ENCODE measurements at regions not wholly inside any gene's neighbourhood (a gene's known extent, or its start where the extent isn't known, plus 50 kb on each side); places are given as distances from the start of the nearest gene placed in this dataset.
A peak's percentile ranks its signal among the peaks of the same experiment; 100 is the strongest.

DNA sequence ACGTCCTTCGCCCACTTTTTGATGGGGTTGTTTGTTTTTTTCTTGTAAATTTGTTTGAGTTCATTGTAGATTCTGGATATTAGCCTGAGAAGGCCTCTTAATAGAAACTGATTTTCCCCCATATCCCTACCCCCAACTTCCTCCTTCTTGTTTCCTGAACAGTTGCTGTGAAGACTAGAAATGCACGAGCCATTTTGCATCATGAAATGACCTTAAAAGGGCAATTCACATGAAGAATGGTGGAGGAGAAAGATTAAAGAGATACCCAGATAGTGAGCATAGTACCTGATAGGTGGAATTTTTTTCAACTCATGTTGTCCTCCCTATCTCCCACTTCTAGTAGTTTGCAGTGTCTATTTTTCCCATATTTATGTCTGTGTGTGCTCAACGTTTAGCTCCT, 55.2 kb upstream of the KCNH8 start:
- Mint-ChIP-seq H3K9me3 (peaks cover 0 to 10% (median 2%) of the 10 kb centered on the region in 8 donors), H3K27me3 (no peaks in the 10 kb centered on the region), H3K4me3 (no peak overlapping the region), H3K36me3 (no peaks in the 10 kb centered on the region), H3K4me1 (no peaks in the 10 kb centered on the region), H3K27ac (no peak overlapping the region)
- Histone ChIP-seq H3K36me3 (ENCODE audit: insufficient read depth, low read length) (no peaks in the 10 kb centered on the region), H3K27me3 (ENCODE audit: insufficient read depth, low read length) (no peaks in the 10 kb centered on the region), H3K4me1 (ENCODE audit: insufficient read depth, low read length) (no peaks in the 10 kb centered on the region), H3K9me3 (ENCODE audit: control insufficient read depth in 1 of 2, low read length in 2 of 2) (no peaks in the 10 kb centered on the region), H3K27ac (ENCODE audit: low read depth, low read length) (no peak overlapping the region), H3K4me3 (ENCODE audit: low read length in 2 of 2) (no peak overlapping the region)
- intact Hi-C loops (cut with micrococcal nuclease): no loop called here
- DNase-seq: no peak
- POLR2A ChIA-PET (ENCODE audit: partially characterized antibody): no interaction called here
- CTCF ChIA-PET (ENCODE audit: partially characterized antibody): no interaction called here

DNA sequence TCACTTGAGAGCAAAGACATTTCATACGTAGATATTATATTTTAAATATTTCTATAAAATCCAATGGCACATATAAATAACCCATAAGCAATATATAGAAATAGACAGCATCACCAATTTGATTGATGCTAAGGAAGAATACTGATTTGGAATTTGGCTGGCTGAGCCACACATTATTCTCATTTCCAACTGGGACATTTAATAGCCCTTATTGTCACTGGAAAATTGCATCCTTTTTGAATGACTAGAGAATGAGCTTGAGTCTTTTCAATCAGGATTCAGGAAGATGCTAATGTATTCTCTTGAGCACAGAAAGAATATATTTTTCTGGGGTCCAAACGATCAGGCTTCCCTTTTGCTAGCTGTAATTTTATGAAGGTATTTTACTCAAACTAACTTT, 70.9 kb upstream of the KCNH8 start:
- DNase-seq: no peak
- ChIA-PET POLR2A (ENCODE audit: partially characterized antibody) (no interaction called here), CTCF (ENCODE audit: partially characterized antibody) (no interaction called here)
- Mint-ChIP-seq H3K36me3 (no peaks in the 10 kb centered on the region), H3K4me3 (no peak overlapping the region), H3K27ac (no peak overlapping the region), H3K27me3 (peaks cover 2 to 14% of the 10 kb centered on the region in 2 donors), H3K9me3 (peaks cover 0 to 4% (median under 1%) of the 10 kb centered on the region in 8 donors), H3K4me1 (peaks cover 0 to 2% (median 0%) of the 10 kb centered on the region in 4 donors)
- Histone ChIP-seq H3K4me1 (ENCODE audit: insufficient read depth, low read length) (no peaks in the 10 kb centered on the region), H3K27ac (ENCODE audit: low read depth, low read length) (no peak overlapping the region), H3K27me3 (ENCODE audit: insufficient read depth, low read length) (no peaks in the 10 kb centered on the region), H3K36me3 (ENCODE audit: insufficient read depth, low read length) (no peaks in the 10 kb centered on the region), H3K9me3 (ENCODE audit: control insufficient read depth in 1 of 2, low read length in 2 of 2) (no peaks in the 10 kb centered on the region), H3K4me3 (ENCODE audit: low read length in 2 of 2) (no peak overlapping the region)
- intact Hi-C loops (cut with micrococcal nuclease): no loop called here

DNA sequence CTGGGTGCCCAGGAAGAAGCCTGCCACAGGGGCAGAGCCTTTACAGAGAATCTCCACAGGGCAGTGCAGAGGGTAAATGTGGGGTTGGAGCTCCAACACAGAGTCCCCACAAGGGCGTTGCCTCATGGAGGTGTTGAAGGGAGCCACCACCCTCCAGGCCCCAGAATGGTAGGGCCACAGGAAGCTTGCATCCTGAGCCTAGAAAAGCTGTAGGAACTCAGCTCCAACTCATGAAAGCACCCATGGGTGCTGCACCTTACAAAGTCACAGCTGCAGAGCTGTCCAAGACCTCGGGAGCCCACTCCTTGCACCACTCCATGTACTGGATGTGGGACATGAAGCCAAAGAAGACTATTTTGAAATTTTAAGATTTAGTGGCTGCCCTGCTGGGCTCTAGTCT, 73.3 kb upstream of the KCNH8 start:
- Histone ChIP-seq H3K27me3 (ENCODE audit: insufficient read depth, low read length) (no peaks in the 10 kb centered on the region), H3K4me3 (ENCODE audit: low read length in 2 of 2) (no peak overlapping the region), H3K4me1 (ENCODE audit: insufficient read depth, low read length) (no peaks in the 10 kb centered on the region), H3K9me3 (ENCODE audit: control insufficient read depth in 1 of 2, low read length in 2 of 2) (no peaks in the 10 kb centered on the region), H3K36me3 (ENCODE audit: insufficient read depth, low read length) (no peaks in the 10 kb centered on the region), H3K27ac (ENCODE audit: low read depth, low read length) (no peak overlapping the region)
- ChIA-PET CTCF (ENCODE audit: partially characterized antibody) (interaction anchor here (0.6 kb wide), 1 partner anchor 810 kb away, joined by 3 read pairs; no protein-coding TSS in a partner anchor), POLR2A (ENCODE audit: partially characterized antibody) (no interaction called here)
- Mint-ChIP-seq H3K4me3 (no peak overlapping the region), H3K27me3 (peaks cover 2 to 10% of the 10 kb centered on the region in 2 donors), H3K4me1 (peaks cover 0 to 2% (median 0%) of the 10 kb centered on the region in 4 donors), H3K9me3 (peaks cover 0 to 5% (median 0%) of the 10 kb centered on the region in 8 donors), H3K36me3 (no peaks in the 10 kb centered on the region), H3K27ac (no peak overlapping the region)
- no peak for DNase-seq
- intact Hi-C loops (cut with micrococcal nuclease): no loop called here

GRCh38 chr3:19074257-19074900, 73.9 kb upstream of the KCNH8 start:
- intact Hi-C loops (cut with micrococcal nuclease): no loop called here
- POLR2A ChIA-PET (ENCODE audit: partially characterized antibody): no interaction called here
- no peak for DNase-seq
- Mint-ChIP-seq H3K4me3 (no peak overlapping the region), H3K27ac (no peak overlapping the region), H3K4me1 (peaks cover 0 to 2% (median 0%) of the 10 kb centered on the region in 4 donors), H3K9me3 (peaks cover 0 to 5% (median 0%) of the 10 kb centered on the region in 8 donors), H3K27me3 (peaks cover 2 to 8% of the 10 kb centered on the region in 2 donors), H3K36me3 (no peaks in the 10 kb centered on the region)
- Histone ChIP-seq H3K9me3 (ENCODE audit: control insufficient read depth in 1 of 2, low read length in 2 of 2) (no peaks in the 10 kb centered on the region), H3K27ac (ENCODE audit: low read depth, low read length) (no peak overlapping the region), H3K4me1 (ENCODE audit: insufficient read depth, low read length) (no peaks in the 10 kb centered on the region), H3K4me3 (ENCODE audit: low read length in 2 of 2) (no peak overlapping the region), H3K27me3 (ENCODE audit: insufficient read depth, low read length) (no peaks in the 10 kb centered on the region), H3K36me3 (ENCODE audit: insufficient read depth, low read length) (no peaks in the 10 kb centered on the region)
- CTCF ChIA-PET (ENCODE audit: partially characterized antibody): no interaction called here

DNA sequence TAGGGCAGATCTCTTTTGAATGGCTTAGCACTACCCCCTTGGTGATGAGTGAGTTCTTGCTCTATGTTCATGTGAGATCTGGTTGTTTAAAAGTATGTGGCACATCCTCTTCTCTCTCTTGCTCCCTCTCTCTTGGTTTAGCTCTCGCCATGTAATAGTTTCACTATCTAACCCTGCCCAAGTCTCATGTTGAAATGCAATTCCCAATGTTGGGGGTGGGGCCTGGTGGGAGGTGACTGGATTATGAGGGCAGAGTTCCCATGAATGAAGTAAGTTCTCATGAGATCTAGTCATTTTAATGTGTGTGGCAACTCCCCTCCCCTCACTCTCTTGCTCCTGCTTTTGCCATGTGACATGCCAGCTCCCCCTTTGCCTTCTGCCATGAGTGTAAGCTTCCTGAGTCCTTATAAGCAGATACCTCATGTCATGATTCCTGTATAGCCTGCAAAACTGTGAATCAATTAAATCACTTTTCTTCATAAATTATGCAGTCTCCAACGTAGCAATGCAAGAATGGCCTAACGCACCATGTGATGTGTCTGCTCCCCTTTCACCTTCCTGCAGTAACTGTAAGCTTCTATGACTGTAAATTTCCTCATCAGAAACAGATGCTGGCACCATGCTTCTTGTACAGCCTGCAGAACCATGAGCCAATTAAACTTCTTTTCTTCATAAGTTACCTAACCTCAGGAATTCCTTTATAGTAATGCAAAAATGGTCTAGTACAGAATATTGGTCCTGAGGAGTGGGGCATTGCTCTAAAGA, 74.8 kb upstream of the KCNH8 start:
- ChIA-PET POLR2A (ENCODE audit: partially characterized antibody) (no interaction called here), CTCF (ENCODE audit: partially characterized antibody) (no interaction called here)
- Mint-ChIP-seq H3K4me3 (no peak overlapping the region), H3K27me3 (peaks cover 2 to 8% of the 10 kb centered on the region in 2 donors), H3K9me3 (peaks cover 0 to 7% (median 0%) of the 10 kb centered on the region in 8 donors), H3K36me3 (no peaks in the 10 kb centered on the region), H3K27ac (no peak overlapping the region), H3K4me1 (peaks cover 0 to 2% (median 0%) of the 10 kb centered on the region in 4 donors)
- no peak overlapping the region for H3K27ac ChIP-seq (ENCODE audit: low read depth, low read length)
- H3K27me3 ChIP-seq (ENCODE audit: insufficient read depth, low read length): no peaks in the 10 kb centered on the region
- no peaks in the 10 kb centered on the region for H3K4me1 ChIP-seq (ENCODE audit: insufficient read depth, low read length)
- no peak overlapping the region for H3K4me3 ChIP-seq (ENCODE audit: low read length in 2 of 2)
- no peak for DNase-seq
- no peaks in the 10 kb centered on the region for H3K9me3 ChIP-seq (ENCODE audit: control insufficient read depth in 1 of 2, low read length in 2 of 2)
- intact Hi-C loops (cut with micrococcal nuclease): no loop called here
- no peaks in the 10 kb centered on the region for H3K36me3 ChIP-seq (ENCODE audit: insufficient read depth, low read length)

DNA sequence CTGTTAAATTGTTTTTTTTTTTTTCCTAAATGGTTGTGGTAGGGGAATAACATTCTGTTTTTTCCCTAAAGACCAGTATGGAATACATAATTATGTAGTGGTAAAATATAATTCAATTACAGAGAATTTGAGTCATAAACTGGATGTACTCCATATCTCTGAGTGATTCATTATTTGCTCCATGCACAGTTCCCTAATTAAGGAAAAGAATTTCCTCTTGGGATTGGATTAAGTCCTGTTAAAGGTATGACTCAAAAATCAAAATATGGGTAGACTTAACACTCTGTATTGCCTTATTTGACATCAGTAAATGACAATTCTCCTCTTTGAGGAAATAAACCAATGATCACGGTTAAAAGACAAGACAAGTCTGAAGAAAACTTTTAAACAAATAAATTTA, 78.0 kb upstream of the KCNH8 start:
- no peak for DNase-seq
- Mint-ChIP-seq H3K4me1 (peaks cover 0 to 2% (median 0%) of the 10 kb centered on the region in 4 donors), H3K36me3 (no peaks in the 10 kb centered on the region), H3K4me3 (no peak overlapping the region), H3K9me3 (peaks cover 0 to 9% (median 0%) of the 10 kb centered on the region in 8 donors), H3K27ac (no peak overlapping the region), H3K27me3 (no peaks in the 10 kb centered on the region)
- no peak overlapping the region for H3K27ac ChIP-seq (ENCODE audit: low read depth, low read length)
- no peaks in the 10 kb centered on the region for H3K9me3 ChIP-seq (ENCODE audit: control insufficient read depth in 1 of 2, low read length in 2 of 2)
- no peaks in the 10 kb centered on the region for H3K36me3 ChIP-seq (ENCODE audit: insufficient read depth, low read length)
- H3K27me3 ChIP-seq (ENCODE audit: insufficient read depth, low read length): no peaks in the 10 kb centered on the region
- H3K4me3 ChIP-seq (ENCODE audit: low read length in 2 of 2): no peak overlapping the region
- no peaks in the 10 kb centered on the region for H3K4me1 ChIP-seq (ENCODE audit: insufficient read depth, low read length)
- ChIA-PET CTCF (ENCODE audit: partially characterized antibody) (no interaction called here), POLR2A (ENCODE audit: partially characterized antibody) (no interaction called here)
- intact Hi-C loops (cut with micrococcal nuclease): no loop called here

GRCh38 chr3:19065027-19065426, 83.3 kb upstream of the KCNH8 start:
- H3K9me3 Mint-ChIP-seq: peaks cover 0 to 4% (median 0%) of the 10 kb centered on the region in 8 donors
- intact Hi-C loops (cut with micrococcal nuclease): loop anchor here (5.0 kb wide), 1 partner anchor 282 kb away; no protein-coding TSS in a partner anchor
- CTCF ChIA-PET (ENCODE audit: partially characterized antibody): interaction anchor here (1.3 kb wide), 1 partner anchor 797 kb away, joined by 3 read pairs; no protein-coding TSS in a partner anchor
- H3K4me1 Mint-ChIP-seq: no peaks in the 10 kb centered on the region
- H3K36me3 ChIP-seq (ENCODE audit: insufficient read depth, low read length): no peaks in the 10 kb centered on the region
- no peaks in the 10 kb centered on the region for H3K27me3 ChIP-seq (ENCODE audit: insufficient read depth, low read length)
- H3K9me3 ChIP-seq (ENCODE audit: control insufficient read depth in 1 of 2, low read length in 2 of 2): no peaks in the 10 kb centered on the region
- POLR2A ChIA-PET (ENCODE audit: partially characterized antibody): no interaction called here
- H3K27ac ChIP-seq (ENCODE audit: low read depth, low read length): no peak overlapping the region
- H3K36me3 Mint-ChIP-seq: no peaks in the 10 kb centered on the region
- no peak overlapping the region for H3K27ac Mint-ChIP-seq
- no peaks in the 10 kb centered on the region for H3K4me1 ChIP-seq (ENCODE audit: insufficient read depth, low read length)
- H3K4me3 ChIP-seq (ENCODE audit: low read length in 2 of 2): no peak overlapping the region
- H3K4me3 Mint-ChIP-seq: no peak overlapping the region
- no peaks in the 10 kb centered on the region for H3K27me3 Mint-ChIP-seq
- DNase-seq: peak in 2 of 5 donors; percentile 1 to 20
